Kidney (tissue), 13 donors: ENCODE measurements at regions not wholly inside any gene's neighbourhood (a gene's known extent, or its start where the extent isn't known, plus 50 kb on each side); places are given as distances from the start of the nearest gene placed in this dataset.
A peak's percentile ranks its signal among the peaks of the same experiment; 100 is the strongest.

Experiments
- DNase-seq, 5 donors: peaks; one replicate each; pipeline ENCODE4 v3.0.0-alpha.2; 2013 to 2020
- FAIRE-seq: peaks from 2 replicates; lab custom pipeline; 2012; peaks lifted over from hg19 to GRCh38; lab: Jason Lieb, UNC
- H3K27ac ChIP-seq, 2 donors: one replicate each; pipeline ENCODE4 v1.7.0; 2013; ENCODE audit warnings: low read depth in 2 of 2, low read length in 2 of 2, inconsistent platforms in 1 of 2
- H3K27me3 ChIP-seq: one replicate; pipeline ENCODE4 v1.7.1; 2013; ENCODE audit warnings: low read length, inconsistent platforms; ENCODE audit not compliant: control insufficient read depth, insufficient read depth
- H3K36me3 ChIP-seq, 3 donors: one replicate each; pipeline versions ENCODE4 v1.7.0 to v1.7.1; 2013; ENCODE audit warnings: low read length in 3 of 3, control low read depth in 1 of 3, inconsistent platforms in 1 of 3; ENCODE audit not compliant: insufficient read depth in 3 of 3, control insufficient read depth in 2 of 3
- H3K4me1 ChIP-seq, 3 donors: one replicate each; pipeline versions ENCODE4 v1.7.0 to v1.7.1; 2013; ENCODE audit warnings: low read length in 3 of 3, inconsistent platforms in 1 of 3, low read depth in 1 of 3; ENCODE audit not compliant: control insufficient read depth in 2 of 3, insufficient read depth in 2 of 3
- H3K4me3 ChIP-seq, 3 donors: one replicate each; pipeline versions ENCODE4 v1.7.0 to v1.8.1; 2013; ENCODE audit warnings: low read length in 3 of 3, control low read depth in 1 of 3, inconsistent platforms in 1 of 3
- H3K9ac ChIP-seq, 3 donors: one replicate each; pipeline versions ENCODE4 v1.7.0 to v1.7.1; 2013; ENCODE audit warnings: low read length in 3 of 3, control low read depth in 1 of 3, inconsistent platforms in 1 of 3
- H3K9me3 ChIP-seq, 3 donors: one replicate each; pipeline versions ENCODE4 v1.7.0 to v1.7.1; 2013; ENCODE audit warnings: low read length in 3 of 3, control low read depth in 1 of 3, inconsistent platforms in 1 of 3; ENCODE audit not compliant: control insufficient read depth in 2 of 3, insufficient read depth in 1 of 3
- intact Hi-C: fragments of 100-400 bp; cut with DNase I; formaldehyde crosslinking; loops from one replicate; pipeline ENCODE4 v1.11.1; 2022
- TF ChIP-seq, protein P1 (sequence below): IDR thresholded peaks from 3 replicates; pipeline ENCODE4 v1.5.1; 2012; ENCODE audit warnings: mild to moderate bottlenecking, moderate library complexity, borderline replicate concordance; ENCODE audit not compliant: insufficient read depth; ENCODE audit errors: extremely low read depth
- donor health status: control.
- donor health status: control.
- donor health status: control.
- donor health status: control.
- donor health status: control.
- donor health status: DM: yes; HTN: yes; CAD: no.
- donor health status: Normal renal cell carcinoma (clear cell type).

DNA sequence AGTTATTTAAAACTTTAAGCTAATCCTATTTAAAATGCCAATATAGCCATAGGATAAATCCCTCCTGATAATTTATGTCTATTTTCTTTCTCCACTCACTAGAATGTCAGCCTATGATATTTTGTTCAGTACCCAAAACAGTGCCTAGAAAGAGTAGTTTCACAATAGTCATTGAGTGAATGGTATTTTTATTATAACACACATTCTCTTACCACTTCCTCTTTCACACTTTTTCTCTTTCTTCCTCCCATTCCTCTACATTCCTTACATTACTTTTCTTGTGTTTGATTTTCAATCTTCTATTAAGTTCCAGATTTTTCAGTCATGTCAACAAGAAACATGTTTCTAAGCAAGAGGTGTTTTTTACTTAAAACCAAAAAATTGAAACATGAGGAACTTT lies 327.6 kb upstream of the UBE2E3 start:
- no peak overlapping the region for H3K27ac ChIP-seq
- H3K36me3 ChIP-seq = no peaks in the 10 kb centered on the region
- no peak overlapping the region for H3K9ac ChIP-seq
- intact Hi-C loops = no loop called here
- DNase-seq = no peak
- TF ChIP-seq, protein P1, sequence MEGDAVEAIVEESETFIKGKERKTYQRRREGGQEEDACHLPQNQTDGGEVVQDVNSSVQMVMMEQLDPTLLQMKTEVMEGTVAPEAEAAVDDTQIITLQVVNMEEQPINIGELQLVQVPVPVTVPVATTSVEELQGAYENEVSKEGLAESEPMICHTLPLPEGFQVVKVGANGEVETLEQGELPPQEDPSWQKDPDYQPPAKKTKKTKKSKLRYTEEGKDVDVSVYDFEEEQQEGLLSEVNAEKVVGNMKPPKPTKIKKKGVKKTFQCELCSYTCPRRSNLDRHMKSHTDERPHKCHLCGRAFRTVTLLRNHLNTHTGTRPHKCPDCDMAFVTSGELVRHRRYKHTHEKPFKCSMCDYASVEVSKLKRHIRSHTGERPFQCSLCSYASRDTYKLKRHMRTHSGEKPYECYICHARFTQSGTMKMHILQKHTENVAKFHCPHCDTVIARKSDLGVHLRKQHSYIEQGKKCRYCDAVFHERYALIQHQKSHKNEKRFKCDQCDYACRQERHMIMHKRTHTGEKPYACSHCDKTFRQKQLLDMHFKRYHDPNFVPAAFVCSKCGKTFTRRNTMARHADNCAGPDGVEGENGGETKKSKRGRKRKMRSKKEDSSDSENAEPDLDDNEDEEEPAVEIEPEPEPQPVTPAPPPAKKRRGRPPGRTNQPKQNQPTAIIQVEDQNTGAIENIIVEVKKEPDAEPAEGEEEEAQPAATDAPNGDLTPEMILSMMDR = no peak
- no peaks in the 10 kb centered on the region for H3K27me3 ChIP-seq
- no peak for FAIRE-seq
- no peak overlapping the region for H3K4me3 ChIP-seq
- H3K4me1 ChIP-seq = no peaks in the 10 kb centered on the region
- H3K9me3 ChIP-seq = no peaks in the 10 kb centered on the region

DNA sequence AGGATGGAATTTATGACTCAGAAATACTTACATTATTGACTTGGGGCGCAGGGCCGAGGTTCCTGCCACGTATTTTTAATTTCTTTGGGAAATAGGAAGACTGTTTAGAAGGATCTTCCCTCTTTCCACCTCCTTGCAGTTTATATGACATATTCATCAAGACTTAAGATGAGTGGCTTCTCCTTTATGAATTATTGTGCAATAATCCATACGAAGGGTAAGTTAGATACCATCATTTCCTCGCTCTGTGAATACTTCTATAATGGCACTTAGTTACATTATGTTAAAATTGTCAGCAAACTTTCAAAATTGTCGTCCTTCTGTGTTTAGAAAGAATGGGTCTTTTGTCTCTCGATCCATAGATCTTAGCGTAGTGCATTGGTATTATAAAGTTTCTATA lies 328.8 kb upstream of the UBE2E3 start:
- Histone ChIP-seq H3K27ac (no peak overlapping the region), H3K36me3 (no peaks in the 10 kb centered on the region), H3K27me3 (no peaks in the 10 kb centered on the region), H3K9ac (no peak overlapping the region), H3K4me3 (no peak overlapping the region), H3K9me3 (no peaks in the 10 kb centered on the region), H3K4me1 (no peaks in the 10 kb centered on the region)
- no peak for DNase-seq
- TF ChIP-seq, protein P1 = no peak
- intact Hi-C loops = no loop called here
- no peak for FAIRE-seq

DNA sequence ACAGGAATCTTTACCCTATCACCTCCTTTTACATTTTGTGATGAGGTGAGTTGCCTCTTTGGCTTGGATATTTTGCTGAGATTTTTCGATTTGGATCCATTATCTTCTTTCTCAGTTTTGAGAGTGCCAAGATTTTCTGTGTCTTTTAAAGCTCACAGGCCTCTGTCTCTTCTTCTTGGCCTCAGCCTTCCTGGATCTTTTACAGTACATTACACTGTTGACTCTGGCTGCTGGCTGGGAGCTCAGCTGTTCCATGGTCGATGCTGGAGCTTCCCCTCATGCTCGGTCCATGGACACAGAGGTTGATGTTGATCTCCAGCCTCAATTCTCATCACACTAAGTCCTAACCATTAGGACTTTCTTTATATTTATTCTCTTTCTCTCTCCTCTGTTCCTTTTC lies 332.8 kb upstream of the UBE2E3 start:
- Histone ChIP-seq H3K4me3 (no peak overlapping the region), H3K36me3 (no peaks in the 10 kb centered on the region), H3K9me3 (no peaks in the 10 kb centered on the region), H3K9ac (no peak overlapping the region), H3K4me1 (no peaks in the 10 kb centered on the region), H3K27ac (no peak overlapping the region), H3K27me3 (no peaks in the 10 kb centered on the region)
- intact Hi-C loops = no loop called here
- TF ChIP-seq, protein P1 = no peak
- peak in 1 of 5 donors; percentile 60 for DNase-seq
- no peak for FAIRE-seq

DNA sequence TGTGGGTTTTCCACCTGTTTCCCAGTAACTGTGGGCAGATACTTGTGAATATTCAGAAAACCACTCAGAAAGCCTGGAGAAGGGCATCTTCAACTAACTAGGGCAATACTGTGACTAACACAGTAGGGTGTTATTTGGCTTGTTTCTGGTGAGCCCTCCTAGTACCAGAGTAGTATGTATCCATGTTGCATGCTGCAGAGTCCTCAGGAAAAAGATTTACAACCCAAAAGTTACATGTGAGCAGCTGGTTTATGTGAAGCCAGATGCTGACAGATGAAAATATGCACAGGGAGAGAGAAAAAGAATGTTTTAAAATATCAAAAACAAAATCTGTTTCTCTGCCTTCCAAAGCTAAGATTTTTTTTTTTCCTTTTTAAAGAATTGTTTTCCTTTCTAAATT lies 333.2 kb upstream of the UBE2E3 start:
- FAIRE-seq = no peak
- TF ChIP-seq, protein P1 = no peak
- no peak overlapping the region for H3K27ac ChIP-seq
- peak in 2 of 5 donors; percentile 29 to 47 for DNase-seq
- H3K9me3 ChIP-seq = no peaks in the 10 kb centered on the region
- H3K9ac ChIP-seq = no peak overlapping the region
- no peak overlapping the region for H3K4me3 ChIP-seq
- H3K4me1 ChIP-seq = no peaks in the 10 kb centered on the region
- intact Hi-C loops = no loop called here
- H3K36me3 ChIP-seq = no peaks in the 10 kb centered on the region
- no peaks in the 10 kb centered on the region for H3K27me3 ChIP-seq
